GM21619 (cell line): ENCODE measurements at regions not wholly inside any gene's neighbourhood (a gene's known extent, or its start where the extent isn't known, plus 50 kb on each side); places are given as distances from the start of the nearest gene placed in this dataset.
"Not testable (repeated sequence)": the region's sequence is repeated elsewhere in the genome, so short reads cannot be mapped to it uniquely, and the experiment has no call there.

Experiments
- ATAC-seq: cut with Tn5 transposase; IDR thresholded peaks from one replicate; pipeline ENCODE4 v1.9.1; 2021; ENCODE audit not compliant: unreplicated experiment

DNA sequence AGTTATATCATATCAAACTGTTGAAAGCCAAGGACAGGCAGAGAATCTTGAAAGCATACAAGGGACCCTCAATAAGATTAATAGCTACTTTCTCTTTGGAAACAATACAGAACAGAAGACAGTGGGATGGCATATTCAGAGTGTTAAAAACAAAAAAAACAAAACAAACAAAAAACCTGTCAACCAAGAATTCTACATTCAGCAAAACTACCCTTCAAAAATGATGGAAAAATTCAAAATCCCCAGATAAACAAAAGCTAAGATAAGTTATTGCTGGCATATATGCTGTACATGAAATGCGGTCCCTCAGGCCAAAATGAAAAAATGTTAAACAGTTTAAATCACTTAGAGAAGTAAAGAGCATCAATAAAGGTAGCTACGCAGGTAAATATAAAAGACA is 425.1 kb downstream of the ACTL7B start:
- ATAC-seq: no peak

DNA sequence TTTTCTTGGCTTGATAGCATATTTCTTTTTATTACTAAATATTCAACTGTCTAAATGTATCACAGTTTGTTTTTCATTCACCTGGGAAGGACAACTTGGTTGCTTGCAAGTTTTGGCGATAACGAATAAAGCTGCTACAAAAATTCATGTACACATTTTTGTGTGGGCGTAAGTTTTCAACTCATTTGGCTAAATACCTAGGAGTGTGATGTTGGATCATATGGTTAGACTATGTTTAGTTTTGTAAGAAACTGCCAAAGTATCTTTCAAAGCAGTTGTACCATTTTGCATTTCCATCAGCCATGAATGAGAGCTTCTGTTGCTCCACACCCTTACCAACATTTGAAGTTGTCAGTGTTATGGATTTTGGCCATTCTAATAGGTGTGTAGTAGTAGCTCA is 428.0 kb downstream of the ACTL7B start:
- ATAC-seq: no peak

DNA sequence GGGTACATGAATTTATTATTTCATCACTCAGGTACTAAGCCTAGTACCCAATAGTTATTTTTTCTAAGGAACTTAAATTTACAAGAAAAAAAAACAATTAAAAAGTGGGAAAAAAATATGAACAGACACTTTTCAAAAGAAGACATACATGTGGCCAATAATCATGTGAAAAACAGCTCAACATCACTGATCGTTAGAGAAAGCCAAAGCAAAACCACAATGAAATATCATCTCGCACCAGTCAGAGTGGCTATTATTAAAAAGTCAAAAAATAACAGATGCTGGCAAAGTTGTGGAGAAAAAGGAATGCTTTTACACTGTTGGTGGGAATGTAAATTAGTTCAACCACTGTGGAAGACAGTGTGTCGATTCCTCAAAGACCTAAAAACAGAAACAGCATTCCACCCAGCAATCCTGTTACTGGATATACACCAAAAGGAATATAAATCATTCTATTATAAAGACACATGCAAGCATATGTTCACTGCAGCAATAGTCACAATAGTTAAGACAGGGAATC is 429.3 kb downstream of the ACTL7B start:
- not testable (repeated sequence) for ATAC-seq

DNA sequence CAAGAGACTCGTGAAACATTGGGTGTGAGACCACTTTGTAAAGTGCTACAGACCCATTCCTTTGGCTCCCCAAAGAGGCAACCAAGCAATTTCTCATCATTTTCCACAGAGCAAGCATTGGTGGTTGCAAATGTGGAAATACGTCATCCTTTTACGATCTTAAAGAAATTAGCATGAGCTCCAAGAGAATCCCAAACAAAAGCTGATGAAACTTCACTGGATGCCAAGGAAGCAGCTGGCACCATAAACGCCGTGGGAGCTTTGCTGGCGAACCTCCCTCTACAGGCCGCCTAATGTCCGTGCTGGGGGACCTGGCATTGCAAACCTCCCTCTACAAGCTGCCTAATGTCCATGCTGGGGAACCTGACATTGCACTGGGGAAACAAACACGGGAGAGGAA is 432.4 kb downstream of the ACTL7B start:
- ATAC-seq: no peak

DNA sequence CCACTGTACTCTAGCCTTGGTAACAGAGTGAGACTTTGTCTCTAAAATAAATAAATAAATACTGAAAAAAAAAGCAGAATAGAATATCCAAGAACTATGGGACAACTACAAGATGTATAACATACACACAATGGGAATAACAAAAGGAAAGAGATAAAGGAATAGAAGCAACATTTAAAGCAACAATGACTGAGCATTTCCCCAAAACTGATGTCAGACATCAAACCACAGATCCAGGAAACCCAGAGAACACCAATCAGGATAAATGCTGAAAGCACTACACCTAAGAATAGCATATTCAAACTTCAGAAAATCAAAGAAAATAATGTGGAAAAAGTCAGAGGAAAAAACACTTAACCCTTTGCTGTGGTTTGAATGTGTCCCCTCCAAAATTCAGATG is 436.4 kb downstream of the ACTL7B start:
- ATAC-seq: no peak

DNA sequence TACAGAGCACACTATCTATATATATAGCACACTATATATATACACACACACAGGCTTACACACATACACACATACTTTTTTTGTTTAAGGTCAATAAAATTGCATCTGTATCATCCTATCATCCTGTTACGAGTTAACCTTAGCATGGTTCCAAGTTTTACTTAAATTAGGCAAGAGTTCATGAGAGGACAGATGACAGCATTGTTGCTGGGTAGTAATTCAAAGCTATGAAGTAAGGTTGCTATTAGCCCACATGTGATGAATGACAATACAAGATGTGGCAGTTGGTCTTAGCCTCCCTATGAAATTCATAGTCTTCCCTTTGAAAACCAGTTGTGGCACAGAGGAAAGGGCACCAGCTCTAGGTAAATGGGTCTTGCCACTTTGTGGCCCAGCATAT is 438.1 kb downstream of the ACTL7B start:
- no peak for ATAC-seq

DNA sequence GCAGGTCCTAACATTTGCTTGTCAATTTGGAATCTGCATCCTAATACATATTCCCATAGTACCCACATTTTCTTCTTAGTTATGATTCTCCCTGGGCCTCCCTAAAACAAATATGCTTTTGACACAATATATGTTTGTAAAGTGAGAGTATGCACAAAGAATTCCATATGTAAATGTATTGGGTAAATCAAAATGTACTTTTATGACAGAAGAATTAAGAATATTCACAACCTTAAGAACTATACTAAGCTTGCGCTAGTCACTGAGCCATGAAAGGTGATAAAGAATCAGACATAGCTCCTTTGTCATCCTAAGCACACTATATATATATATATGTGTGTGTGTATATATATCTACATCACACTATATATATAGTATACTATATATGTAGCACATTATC is 438.5 kb downstream of the ACTL7B start:
- no peak for ATAC-seq

DNA sequence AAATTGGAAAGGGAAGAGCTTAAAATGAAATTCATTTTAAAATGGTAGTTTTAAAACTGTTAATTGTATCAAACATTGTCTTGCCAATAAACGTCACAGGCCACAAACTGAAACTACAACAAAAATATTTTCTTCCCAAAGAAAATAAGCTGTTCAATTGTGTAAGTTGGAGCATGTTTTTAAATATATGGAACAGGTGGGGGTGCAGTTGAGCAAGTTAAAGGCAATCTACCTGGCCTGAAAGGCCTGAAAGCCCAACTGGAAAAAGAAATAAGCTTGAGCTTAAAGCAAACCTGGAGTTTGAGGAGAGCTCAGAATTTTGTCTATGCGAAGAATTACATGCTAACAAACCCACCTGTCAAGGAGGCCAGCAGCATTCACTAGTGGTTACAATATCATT is 439.5 kb downstream of the ACTL7B start:
- ATAC-seq: no peak

DNA sequence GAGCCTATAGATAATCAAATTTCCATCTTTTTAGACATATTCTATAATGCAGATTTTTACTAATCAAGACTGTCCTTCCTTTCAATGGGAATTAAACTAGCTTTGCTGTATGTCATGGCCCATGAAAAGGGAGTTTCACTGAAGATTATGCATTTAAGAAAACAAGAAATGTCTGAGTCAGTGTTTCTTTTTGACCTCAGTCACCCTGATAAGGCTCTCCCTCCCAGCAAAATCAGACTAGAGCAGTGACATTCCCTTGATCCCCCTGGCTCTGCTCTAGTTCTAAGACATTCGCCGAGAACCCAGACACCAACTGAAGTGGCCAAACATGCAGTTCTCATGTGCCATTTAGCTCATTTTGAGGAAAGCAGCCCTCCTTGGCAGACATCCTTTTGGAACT is 442.0 kb downstream of the ACTL7B start:
- ATAC-seq: no peak

DNA sequence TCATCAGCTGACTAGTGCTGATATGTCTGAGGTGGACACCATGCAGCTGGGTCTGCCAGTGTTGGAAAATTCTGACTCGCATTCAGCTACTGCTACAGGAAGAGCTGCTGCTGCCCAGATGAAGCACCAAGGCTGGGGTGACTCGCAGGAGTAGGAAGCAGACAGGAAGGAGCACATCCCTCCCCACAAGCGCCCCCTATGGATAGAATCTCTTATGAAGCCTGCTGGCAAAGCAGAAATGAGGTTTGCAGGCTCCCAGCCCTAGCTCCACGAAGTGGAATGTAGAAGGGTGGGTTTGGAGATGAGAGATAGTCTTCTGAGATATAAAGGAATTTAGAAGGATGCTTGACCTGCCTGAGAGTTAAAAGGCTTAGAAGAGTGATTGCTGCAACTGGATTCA is 443.0 kb downstream of the ACTL7B start:
- no peak for ATAC-seq

DNA sequence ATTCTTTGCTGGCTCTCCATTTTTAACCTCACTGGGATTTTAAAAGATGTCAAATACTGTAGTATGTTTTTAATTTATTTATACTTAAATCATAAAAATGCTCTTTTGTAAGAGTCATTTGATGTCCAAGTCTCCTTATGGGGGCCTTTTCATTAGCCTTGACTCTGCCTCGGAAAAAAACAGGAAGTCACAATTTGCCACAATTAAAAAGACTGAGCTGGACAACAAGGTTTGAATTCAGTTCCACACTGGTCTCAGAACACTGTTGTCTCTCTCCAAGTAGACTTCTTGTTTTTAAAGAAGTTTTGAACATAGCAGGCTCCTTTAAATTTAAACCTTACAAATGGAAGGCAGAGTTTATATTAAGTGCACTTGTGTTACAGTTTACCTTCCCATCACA is 444.2 kb downstream of the ACTL7B start:
- no peak for ATAC-seq

DNA sequence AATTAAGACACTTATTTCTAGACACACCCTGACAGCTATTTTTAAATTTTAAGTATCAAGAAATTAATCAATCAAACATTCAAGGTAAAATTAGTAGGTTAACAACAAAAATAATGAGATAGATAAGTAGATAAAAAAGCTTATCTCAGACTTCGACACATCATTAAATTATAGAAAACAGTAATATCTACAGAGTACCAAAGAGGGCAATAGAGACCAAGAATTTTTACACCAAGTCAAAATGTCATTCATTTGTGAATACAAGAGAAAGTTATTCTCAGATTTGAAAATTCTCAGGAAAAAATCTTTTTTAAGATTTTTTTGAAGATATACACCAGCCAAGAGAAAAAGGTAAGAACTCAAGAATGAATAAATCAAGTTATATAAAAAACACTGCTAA is 445.6 kb downstream of the ACTL7B start:
- no peak for ATAC-seq

DNA sequence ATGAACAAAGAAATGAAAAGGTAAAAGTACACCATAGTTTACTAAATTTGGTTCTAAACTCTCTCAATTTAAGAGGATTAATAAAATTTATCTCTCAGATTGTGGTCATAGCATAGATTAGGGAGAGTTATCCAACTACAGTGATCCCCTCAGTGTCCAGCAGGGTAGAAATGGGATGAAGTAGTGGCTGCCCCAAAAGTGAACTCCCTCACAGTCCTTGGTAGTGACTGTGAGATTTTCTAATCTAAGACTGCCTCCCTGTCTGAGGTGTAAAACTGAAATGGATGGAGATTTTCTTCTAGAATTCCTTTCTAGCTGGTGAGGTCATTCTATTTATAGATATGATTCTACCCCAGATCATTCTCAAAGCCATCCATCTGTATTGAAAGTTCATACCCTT is 455.5 kb downstream of the ACTL7B start:
- no peak for ATAC-seq

DNA sequence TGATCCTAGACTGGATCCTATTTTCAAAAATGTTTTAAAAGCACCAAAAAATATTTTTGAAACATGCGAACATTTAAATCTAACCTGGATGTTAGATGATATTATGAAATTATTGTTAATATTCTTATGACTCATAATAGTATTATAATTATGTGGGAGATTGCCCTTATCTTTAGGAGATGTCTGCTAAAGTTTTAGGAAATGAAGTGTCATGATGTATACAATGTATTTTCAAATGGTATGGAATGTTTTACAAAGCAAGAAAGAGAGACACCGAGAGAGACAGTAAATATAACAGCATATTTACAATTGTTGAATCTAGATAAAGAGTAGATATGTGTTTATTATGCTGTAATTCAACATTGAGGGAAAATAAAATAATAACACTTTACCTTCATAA is 455.9 kb downstream of the ACTL7B start:
- no peak for ATAC-seq

DNA sequence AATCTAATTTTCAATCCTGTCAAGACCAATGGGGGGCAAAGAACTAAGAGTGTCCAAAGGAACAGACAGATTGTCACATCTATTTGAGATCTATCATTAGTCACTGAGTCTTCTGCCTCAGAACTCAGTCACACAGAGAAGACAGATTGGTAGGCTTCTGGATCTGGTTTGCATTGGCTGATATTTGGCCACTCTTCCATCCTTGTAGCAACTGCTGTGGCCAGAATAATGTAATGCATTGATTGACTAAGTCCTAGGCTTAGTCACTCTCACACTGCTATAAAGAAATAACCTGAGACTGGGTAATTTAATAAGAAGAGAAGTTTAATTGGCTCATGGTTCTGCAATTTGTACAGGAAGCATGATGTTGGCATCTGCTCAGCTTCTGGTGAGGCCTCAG is 458.5 kb downstream of the ACTL7B start:
- no peak for ATAC-seq

DNA sequence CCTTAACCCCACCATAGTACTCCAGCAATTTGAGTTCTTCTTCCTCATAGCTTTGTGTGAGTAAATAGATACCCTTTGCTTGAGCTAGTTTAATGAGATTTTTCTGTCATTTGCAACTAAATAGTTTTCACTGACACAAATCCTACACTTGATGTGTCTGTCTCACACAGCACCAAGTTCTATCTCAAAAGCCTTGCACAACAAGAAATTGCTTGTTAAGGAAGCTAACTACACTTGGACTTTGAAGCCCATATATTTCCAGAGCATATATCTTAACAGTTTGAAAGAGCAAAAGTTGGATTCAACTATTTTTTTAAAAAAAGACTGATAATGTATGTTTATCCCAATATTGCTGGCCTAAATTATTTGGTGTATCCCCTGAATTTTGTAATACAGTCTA is 459.2 kb downstream of the ACTL7B start:
- no peak for ATAC-seq

DNA sequence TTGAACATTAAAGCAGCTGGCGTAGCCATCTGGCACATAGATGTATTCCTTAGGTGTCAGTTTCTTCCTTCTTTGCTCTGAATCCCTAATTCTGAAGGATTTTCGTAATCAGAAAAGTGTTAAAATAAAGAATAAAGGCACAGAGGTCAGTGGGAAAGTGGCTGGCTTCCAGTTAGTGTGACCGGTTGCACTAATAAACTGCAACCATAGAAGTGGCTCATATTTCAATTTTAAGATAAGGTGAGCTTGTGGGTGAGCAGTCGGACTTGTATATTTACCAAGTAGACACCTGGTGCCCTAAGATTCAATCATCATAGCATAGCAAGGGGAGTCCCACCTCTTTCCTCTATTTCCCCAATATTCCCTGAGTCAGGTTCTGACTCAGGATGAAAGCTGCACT is 459.6 kb downstream of the ACTL7B start:
- ATAC-seq: no peak

DNA sequence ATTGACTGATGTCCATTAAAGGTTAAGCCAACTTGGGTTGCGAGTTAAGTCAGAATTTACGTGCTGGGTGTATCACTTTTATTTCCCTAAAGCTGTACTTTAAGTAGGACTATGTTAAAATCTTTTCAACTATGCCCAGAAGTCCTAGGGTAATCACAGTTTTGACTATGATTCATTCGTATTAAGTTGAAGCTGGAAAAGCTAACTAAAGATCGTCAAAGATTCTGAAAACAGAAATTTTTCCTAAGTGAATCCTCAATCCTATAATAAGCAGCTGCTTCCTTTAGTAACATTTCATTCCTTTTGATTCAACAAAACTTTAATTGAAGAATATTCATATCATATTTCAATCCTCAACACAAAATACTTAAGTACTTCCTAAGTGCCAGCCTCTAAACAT is 460.4 kb downstream of the ACTL7B start:
- ATAC-seq: no peak

DNA sequence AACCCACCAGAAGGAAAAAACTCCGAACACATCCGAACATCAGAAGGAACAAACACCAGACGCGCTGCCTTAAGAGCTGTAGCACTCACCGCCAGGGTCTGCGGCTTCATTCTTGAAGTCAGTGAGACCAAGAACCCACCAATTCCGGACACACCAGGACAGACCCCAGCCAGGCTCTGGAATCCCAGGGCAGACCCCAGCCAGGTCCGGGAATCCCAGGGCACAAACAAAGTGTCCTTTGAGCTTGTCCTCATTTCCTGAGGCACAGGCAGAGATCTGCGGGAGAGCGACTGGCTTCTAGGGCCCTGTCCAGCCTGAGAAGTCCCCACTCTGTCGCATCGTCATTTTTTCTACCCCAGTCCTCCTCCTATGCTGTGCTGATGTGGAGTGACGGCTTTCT is 461.1 kb downstream of the ACTL7B start:
- ATAC-seq: no peak

DNA sequence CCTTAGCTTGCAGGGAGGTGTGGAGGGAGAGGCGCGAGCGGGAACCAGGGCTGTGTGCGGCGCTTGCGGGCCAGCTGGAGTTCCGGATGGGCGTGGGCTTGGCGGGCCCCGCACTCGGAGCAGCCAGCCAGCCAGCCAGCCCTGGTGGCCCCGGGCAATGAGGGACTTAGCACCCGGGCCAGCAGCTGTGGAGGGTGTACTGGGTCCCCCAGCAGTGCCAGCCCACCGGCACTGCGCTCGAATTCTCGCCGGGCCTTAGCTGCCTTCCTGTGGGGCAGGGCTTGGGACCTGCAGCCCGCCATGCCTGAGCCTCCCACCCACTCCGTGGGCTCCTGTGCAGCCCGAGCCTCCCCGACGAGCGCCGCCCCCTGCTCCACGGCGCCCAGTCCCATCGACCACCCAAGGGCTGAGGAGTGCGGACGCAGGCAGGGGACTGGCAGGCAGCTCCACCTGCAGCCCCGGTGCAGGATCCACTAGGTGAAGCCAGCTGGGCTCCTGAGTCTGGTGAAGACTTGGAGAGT is 462.2 kb downstream of the ACTL7B start:
- not testable (repeated sequence) for ATAC-seq

DNA sequence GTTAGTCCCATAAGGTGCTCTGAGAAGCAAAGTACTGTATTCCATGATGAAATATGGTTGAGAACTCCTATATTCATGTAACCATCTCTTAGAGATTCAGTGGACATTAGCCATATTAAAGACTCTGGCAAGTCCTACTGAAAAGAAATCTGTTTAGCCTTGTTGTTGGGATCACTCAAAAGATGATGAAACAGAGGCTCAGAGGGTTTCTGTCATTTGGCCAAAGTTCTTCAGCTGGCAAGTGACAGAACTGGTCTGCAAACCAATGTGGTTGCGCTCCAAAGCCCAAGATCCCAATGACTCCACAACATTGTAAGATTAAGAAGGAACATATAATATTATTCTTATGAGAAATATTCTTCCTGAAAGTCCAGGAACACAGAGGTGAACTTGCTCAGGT is 462.9 kb downstream of the ACTL7B start:
- no peak for ATAC-seq

DNA sequence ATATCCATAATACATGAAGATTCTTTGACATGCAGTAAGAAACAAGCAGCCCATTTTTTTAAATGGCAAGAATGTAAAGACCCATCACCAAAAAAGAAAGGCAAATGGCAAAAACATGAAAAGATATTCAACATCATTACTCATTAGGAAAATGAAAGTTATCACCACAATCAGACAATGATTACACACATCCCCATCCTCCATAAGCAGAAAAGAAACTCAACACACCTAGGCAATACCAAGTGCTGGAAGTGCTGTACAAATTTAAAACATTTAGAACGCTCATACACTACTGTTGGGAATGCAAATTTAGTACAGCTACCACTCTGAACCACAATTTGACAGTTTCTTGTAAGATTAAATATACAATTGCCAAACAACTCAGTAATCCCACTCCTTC is 466.7 kb downstream of the ACTL7B start:
- peak; percentile 95 for ATAC-seq

DNA sequence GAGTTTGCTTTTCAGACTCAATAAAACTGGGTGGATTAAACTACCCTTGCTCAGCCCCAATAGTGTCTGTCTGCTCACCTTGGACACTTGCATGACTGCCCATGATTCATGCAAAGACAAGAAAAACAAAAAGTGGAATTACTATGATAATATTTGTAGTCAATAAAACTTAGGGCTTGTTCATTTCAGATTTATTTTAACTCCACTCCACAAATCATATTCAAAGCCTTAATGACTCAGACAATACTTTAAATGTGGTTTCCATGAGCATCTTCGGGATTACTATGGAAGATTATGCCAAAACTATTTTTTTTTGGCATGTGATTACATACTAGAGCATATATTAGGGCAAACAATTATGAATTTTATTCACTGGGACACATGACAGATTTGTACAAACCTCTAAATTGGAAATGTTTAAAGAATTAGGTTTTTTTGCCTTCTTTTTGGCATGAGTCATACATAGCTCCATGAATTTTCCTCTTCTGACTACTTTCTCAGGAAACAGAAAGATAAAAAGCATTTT is 468.9 kb downstream of the ACTL7B start:
- ATAC-seq: no peak
